ENCODE measurements at regions not wholly inside any gene's neighbourhood (a gene's known extent, or its start where the extent isn't known, plus 50 kb on each side); places are given as distances from the start of the nearest gene placed in this dataset.

DNA sequence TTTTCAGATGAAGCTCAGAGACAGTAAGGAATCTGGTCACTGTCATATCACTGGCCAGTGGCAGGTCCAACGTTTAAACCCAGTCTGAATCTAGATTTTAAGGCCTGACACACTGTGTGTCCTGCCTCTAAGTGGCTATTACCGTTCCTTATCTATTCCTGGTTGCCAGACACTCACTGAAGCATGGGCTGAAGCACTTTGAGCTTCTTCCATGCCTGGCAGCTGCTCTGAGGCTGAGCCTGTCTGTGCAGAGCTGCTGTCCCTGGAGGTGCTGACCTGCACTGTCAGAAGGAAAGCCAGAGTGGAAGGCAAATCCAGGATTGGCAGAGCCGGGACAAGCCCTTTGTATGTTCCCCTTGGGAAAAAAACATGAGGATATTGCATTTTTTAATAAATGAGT, 109.2 kb upstream of the SLC7A1 start:
- H3K4me1 ChIP-seq (ENCODE audit: insufficient read depth, low read length), result no peaks in the 10 kb centered on the region
- H3K4ac ChIP-seq (ENCODE audit: low read depth, low read length), result no peak overlapping the region
- no peak overlapping the region for H2BK20ac ChIP-seq (ENCODE audit: low read depth, low read length, poor library complexity, severe bottlenecking)
- no peaks in the 10 kb centered on the region for H3K9me3 ChIP-seq (ENCODE audit: control insufficient read depth, low read depth, low read length)
- H4K5ac ChIP-seq (ENCODE audit: insufficient read length, low read depth, low read length), result no peak overlapping the region
- no peak overlapping the region for H3K14ac ChIP-seq (ENCODE audit: insufficient read depth, low read length)
- H2BK120ac ChIP-seq (ENCODE audit: low read depth, low read length, poor library complexity, severe bottlenecking), result no peak overlapping the region
- H3K9ac ChIP-seq (ENCODE audit: extremely low read depth, insufficient read length, low read length), result no peak overlapping the region
- no peak overlapping the region for H3K23ac ChIP-seq (ENCODE audit: insufficient read length, low read depth, low read length)
- no peak overlapping the region for H4K91ac ChIP-seq (ENCODE audit: insufficient read length, low read depth, low read length)
- H3K27ac ChIP-seq (ENCODE audit: insufficient read length, low read depth, low read length), result no peak overlapping the region
- H3T11ph ChIP-seq (ENCODE audit: low read length), result no peak overlapping the region
- no peaks in the 10 kb centered on the region for H3K79me2 ChIP-seq (ENCODE audit: insufficient read depth, low read length)
- H2BK12ac ChIP-seq (ENCODE audit: insufficient read length, low read depth, low read length), result no peak overlapping the region
- no peak overlapping the region for H2BK15ac ChIP-seq (ENCODE audit: low read depth, low read length)
- TF ChIP-seq, protein P1, sequence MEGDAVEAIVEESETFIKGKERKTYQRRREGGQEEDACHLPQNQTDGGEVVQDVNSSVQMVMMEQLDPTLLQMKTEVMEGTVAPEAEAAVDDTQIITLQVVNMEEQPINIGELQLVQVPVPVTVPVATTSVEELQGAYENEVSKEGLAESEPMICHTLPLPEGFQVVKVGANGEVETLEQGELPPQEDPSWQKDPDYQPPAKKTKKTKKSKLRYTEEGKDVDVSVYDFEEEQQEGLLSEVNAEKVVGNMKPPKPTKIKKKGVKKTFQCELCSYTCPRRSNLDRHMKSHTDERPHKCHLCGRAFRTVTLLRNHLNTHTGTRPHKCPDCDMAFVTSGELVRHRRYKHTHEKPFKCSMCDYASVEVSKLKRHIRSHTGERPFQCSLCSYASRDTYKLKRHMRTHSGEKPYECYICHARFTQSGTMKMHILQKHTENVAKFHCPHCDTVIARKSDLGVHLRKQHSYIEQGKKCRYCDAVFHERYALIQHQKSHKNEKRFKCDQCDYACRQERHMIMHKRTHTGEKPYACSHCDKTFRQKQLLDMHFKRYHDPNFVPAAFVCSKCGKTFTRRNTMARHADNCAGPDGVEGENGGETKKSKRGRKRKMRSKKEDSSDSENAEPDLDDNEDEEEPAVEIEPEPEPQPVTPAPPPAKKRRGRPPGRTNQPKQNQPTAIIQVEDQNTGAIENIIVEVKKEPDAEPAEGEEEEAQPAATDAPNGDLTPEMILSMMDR (conservative IDR thresholded peaks at IDR 0.05), result no peak
- H3K18ac ChIP-seq (ENCODE audit: insufficient read length, low read depth, low read length), result no peak overlapping the region
- H3K23me2 ChIP-seq (ENCODE audit: insufficient read length, low read depth, low read length, poor library complexity, severe bottlenecking), result no peaks in the 10 kb centered on the region
- Mint-ChIP-seq H3K4me3 (no peak overlapping the region), H3K9me3 (peaks cover 0 to 5% of the 10 kb centered on the region in 2 experiments; a peak in 1 of 5 replicates), H3K36me3 (ENCODE audit: insufficient read depth in 1 of 3, low read depth in 3 of 3) (no peaks in the 10 kb centered on the region; a peak in 1 of 7 replicates), H3K27ac (no peak overlapping the region), H3K27me3 (ENCODE audit: low read depth) (peaks cover 13% of the 10 kb centered on the region), H3K4me1 (peaks cover 7 to 13% of the 10 kb centered on the region in 2 experiments)
- no peak overlapping the region for H2AK5ac ChIP-seq (ENCODE audit: insufficient read length, low read length)
- H3K27me3 ChIP-seq (ENCODE audit: insufficient read depth, low read length), result no peaks in the 10 kb centered on the region
- H2BK5ac ChIP-seq (ENCODE audit: insufficient read length, low read length), result no peak overlapping the region
- WGBS (ENCODE audit: extremely low coverage, insufficient read length, low lambda C conversion rate), result no CpG with 5 or more reads among the region's 3 CpGs
- no peak overlapping the region for H4K8ac ChIP-seq (replicated peaks; ENCODE audit: insufficient read length, low read depth, low read length)
- H3K4me2 ChIP-seq (ENCODE audit: insufficient read depth, insufficient read length, low read length), result no peak overlapping the region
- no peak overlapping the region for H2AFZ ChIP-seq (ENCODE audit: low read length)
- DNase-seq, result no peak
- H3K79me1 ChIP-seq (ENCODE audit: insufficient read depth, low read depth, low read length, poor library complexity, severe bottlenecking), result no peaks in the 10 kb centered on the region
- H3K56ac ChIP-seq (ENCODE audit: insufficient read length, low read depth, low read length), result no peak overlapping the region
- peaks cover 2% of the 10 kb centered on the region for H4K20me1 ChIP-seq (ENCODE audit: control insufficient read depth, insufficient read depth, insufficient read length)

All from H9 (cell line).